IPS-18a (cell line): ENCODE measurements at regions not wholly inside any gene's neighbourhood (a gene's known extent, or its start where the extent isn't known, plus 50 kb on each side); places are given as distances from the start of the nearest gene placed in this dataset.

Experiments used
- H3K27ac ChIP-seq: one replicate; pipeline ENCODE4 v1.5.1; 2013; ENCODE audit warnings: low read length
- H3K27me3 ChIP-seq: one replicate; pipeline ENCODE4 v1.6.1; 2013; ENCODE audit warnings: mild to moderate bottlenecking, low read length; ENCODE audit not compliant: control insufficient read depth, insufficient read depth
- H3K36me3 ChIP-seq: one replicate; pipeline ENCODE4 v1.6.1; 2013; ENCODE audit warnings: low read depth, low read length; ENCODE audit not compliant: control insufficient read depth
- H3K4me1 ChIP-seq: one replicate; pipeline ENCODE4 v1.6.1; 2013; ENCODE audit warnings: low read depth, low read length; ENCODE audit not compliant: control insufficient read depth
- H3K4me3 ChIP-seq: one replicate; pipeline ENCODE4 v1.5.1; 2013; ENCODE audit warnings: low read length
- H3K9ac ChIP-seq: one replicate; pipeline ENCODE4 v1.6.1; 2013; ENCODE audit warnings: mild to moderate bottlenecking, low read length, moderate library complexity
- H3K9me3 ChIP-seq: one replicate; pipeline ENCODE4 v1.6.1; 2013; ENCODE audit warnings: low read depth, low read length; ENCODE audit not compliant: control insufficient read depth

- H3K4me1 ChIP-seq, result peaks cover 19% of the 10 kb centered on the region
- no peaks in the 10 kb centered on the region for H3K27me3 ChIP-seq
- no peak overlapping the region for H3K4me3 ChIP-seq
- no peaks in the 10 kb centered on the region for H3K9me3 ChIP-seq
- H3K9ac ChIP-seq, result no peak overlapping the region
- no peaks in the 10 kb centered on the region for H3K36me3 ChIP-seq
- no peak overlapping the region for H3K27ac ChIP-seq
Observed at GRCh38 chr3:1766384-1766783, 332.3 kb upstream of the CNTN4 start.

GRCh38 chr3:1773679-1774078, 325.0 kb upstream of the CNTN4 start:
- Histone ChIP-seq H3K4me3 (no peak overlapping the region), H3K9me3 (no peaks in the 10 kb centered on the region), H3K27me3 (no peaks in the 10 kb centered on the region), H3K4me1 (peaks cover 11% of the 10 kb centered on the region), H3K9ac (no peak overlapping the region), H3K27ac (no peak overlapping the region), H3K36me3 (no peaks in the 10 kb centered on the region)

- no peaks in the 10 kb centered on the region for H3K27me3 ChIP-seq
- no peaks in the 10 kb centered on the region for H3K36me3 ChIP-seq
- peaks cover 10% of the 10 kb centered on the region for H3K4me1 ChIP-seq
- H3K27ac ChIP-seq, result no peak overlapping the region
- H3K4me3 ChIP-seq, result no peak overlapping the region
- no peaks in the 10 kb centered on the region for H3K9me3 ChIP-seq
- H3K9ac ChIP-seq, result no peak overlapping the region
Observed at GRCh38 chr3:1774597-1774996, 324.1 kb upstream of the CNTN4 start.

GRCh38 chr3:1775321-1775720, 323.3 kb upstream of the CNTN4 start:
- no peak overlapping the region for H3K27ac ChIP-seq
- no peak overlapping the region for H3K4me3 ChIP-seq
- H3K4me1 ChIP-seq, result peaks cover 4% of the 10 kb centered on the region
- no peaks in the 10 kb centered on the region for H3K9me3 ChIP-seq
- no peaks in the 10 kb centered on the region for H3K27me3 ChIP-seq
- H3K9ac ChIP-seq, result no peak overlapping the region
- no peaks in the 10 kb centered on the region for H3K36me3 ChIP-seq

- Histone ChIP-seq H3K27me3 (no peaks in the 10 kb centered on the region), H3K4me1 (peaks cover 4% of the 10 kb centered on the region), H3K9me3 (no peaks in the 10 kb centered on the region), H3K36me3 (no peaks in the 10 kb centered on the region), H3K4me3 (no peak overlapping the region), H3K27ac (no peak overlapping the region), H3K9ac (no peak overlapping the region)
Observed at GRCh38 chr3:1783995-1784394, 314.7 kb upstream of the CNTN4 start.

- Histone ChIP-seq H3K4me3 (no peak overlapping the region), H3K36me3 (no peaks in the 10 kb centered on the region), H3K9ac (no peak overlapping the region), H3K9me3 (no peaks in the 10 kb centered on the region), H3K27ac (no peak overlapping the region), H3K27me3 (no peaks in the 10 kb centered on the region), H3K4me1 (no peaks in the 10 kb centered on the region)
Observed at GRCh38 chr3:1787094-1787493, 311.6 kb upstream of the CNTN4 start.

DNA sequence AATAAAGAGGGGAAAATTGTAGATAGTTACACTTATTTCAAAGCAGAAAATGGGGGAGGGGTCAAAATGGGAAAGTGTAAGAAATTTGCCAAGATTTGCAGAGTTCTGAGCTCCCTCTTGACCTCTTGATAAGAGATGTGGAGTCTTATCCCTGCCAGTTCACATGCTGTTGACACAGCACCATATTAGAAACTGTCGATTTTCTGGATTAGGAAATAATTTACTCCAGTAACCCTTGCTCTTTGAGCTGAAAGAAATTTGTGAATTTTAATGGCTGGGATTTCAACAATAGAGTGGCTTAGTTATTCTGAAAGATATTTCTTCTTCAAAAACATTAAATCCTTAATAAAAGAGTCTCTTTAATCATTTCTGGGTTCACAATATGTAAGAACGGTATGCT, 306.2 kb upstream of the CNTN4 start:
- no peaks in the 10 kb centered on the region for H3K27me3 ChIP-seq
- H3K27ac ChIP-seq, result no peak overlapping the region
- no peak overlapping the region for H3K9ac ChIP-seq
- H3K4me3 ChIP-seq, result no peak overlapping the region
- no peaks in the 10 kb centered on the region for H3K4me1 ChIP-seq
- no peaks in the 10 kb centered on the region for H3K9me3 ChIP-seq
- no peaks in the 10 kb centered on the region for H3K36me3 ChIP-seq

DNA sequence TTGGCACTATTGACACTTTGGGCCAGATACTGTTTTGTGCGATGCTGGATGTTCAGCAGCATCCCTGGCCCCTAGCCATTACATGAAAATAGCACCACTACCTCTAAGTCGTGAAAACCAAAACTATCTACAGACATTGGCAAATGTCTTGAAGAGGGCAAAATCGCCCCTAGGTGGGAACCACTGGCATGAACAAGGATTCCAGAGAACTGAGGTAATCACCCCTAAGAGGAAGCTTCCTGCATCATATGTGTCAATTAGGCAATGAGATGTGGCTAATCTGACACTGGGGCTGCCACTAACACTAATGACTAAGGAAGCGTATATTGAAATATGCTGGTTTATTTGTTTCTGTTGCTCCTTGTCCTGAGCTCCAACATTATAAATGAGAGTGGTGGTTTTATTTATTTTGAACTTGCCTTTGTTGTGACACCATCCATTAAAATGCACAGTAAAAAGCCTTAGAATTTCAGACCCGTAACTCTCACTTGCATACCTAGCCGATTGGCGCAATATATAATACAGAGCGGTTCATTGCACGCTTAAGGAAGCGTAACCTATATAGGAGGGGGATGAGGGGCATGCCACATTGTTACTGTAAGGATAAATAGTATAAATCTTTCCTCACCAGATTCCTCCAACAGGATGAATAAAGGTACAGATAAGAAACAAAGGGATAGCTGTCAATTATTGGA, 299.8 kb upstream of the CNTN4 start:
- Histone ChIP-seq H3K4me3 (no peak overlapping the region), H3K36me3 (no peaks in the 10 kb centered on the region), H3K9me3 (no peaks in the 10 kb centered on the region), H3K27me3 (no peaks in the 10 kb centered on the region), H3K27ac (no peak overlapping the region), H3K4me1 (no peaks in the 10 kb centered on the region), H3K9ac (no peak overlapping the region)

DNA sequence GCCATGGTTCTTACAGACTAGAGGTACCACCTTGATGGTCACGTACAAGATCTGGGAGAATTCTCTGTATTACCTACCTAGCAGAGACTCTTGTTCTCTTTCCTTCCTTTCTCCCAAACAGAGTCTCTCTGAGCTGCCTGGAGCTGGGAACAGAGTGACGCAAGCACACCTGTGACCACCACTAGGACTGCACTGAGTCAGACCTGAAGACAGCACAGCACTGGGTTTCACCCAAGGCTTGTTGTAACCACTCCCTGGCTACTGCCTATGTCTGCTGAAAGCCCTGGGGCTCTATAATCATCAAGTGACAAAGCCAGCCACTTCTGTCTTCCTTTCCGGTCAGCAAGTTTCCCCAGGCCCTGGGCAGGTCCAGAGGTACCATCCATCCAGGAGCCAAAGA, 293.3 kb upstream of the CNTN4 start:
- no peaks in the 10 kb centered on the region for H3K4me1 ChIP-seq
- H3K27ac ChIP-seq, result no peak overlapping the region
- H3K36me3 ChIP-seq, result no peaks in the 10 kb centered on the region
- H3K4me3 ChIP-seq, result no peak overlapping the region
- H3K9ac ChIP-seq, result no peak overlapping the region
- no peaks in the 10 kb centered on the region for H3K9me3 ChIP-seq
- H3K27me3 ChIP-seq, result no peaks in the 10 kb centered on the region

GRCh38 chr3:1808590-1808989, 290.1 kb upstream of the CNTN4 start:
- Histone ChIP-seq H3K4me1 (no peaks in the 10 kb centered on the region), H3K9me3 (no peaks in the 10 kb centered on the region), H3K27me3 (no peaks in the 10 kb centered on the region), H3K27ac (no peak overlapping the region), H3K4me3 (no peak overlapping the region), H3K36me3 (no peaks in the 10 kb centered on the region), H3K9ac (no peak overlapping the region)

DNA sequence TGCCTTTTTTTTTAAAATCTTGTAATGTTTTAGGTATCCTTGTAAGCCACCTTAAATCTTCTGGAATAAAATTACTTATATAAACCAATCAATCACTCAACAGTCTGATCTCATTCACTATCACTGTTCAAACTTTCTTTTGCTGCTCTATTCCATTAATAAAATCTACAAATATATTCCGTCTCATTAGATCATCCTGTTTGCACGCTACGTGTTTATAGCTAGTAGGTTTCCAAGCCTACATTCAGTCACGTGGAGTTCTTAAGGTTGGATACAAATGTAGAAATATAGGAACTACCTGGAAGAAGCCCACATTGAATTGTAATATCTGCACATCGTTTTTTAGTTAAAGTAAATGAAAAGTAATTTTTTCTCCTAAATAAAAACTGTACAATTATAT, 274.8 kb upstream of the CNTN4 start:
- Histone ChIP-seq H3K27ac (no peak overlapping the region), H3K9ac (no peak overlapping the region), H3K4me3 (no peak overlapping the region), H3K4me1 (no peaks in the 10 kb centered on the region), H3K36me3 (no peaks in the 10 kb centered on the region), H3K27me3 (no peaks in the 10 kb centered on the region), H3K9me3 (no peaks in the 10 kb centered on the region)

- Histone ChIP-seq H3K36me3 (no peaks in the 10 kb centered on the region), H3K27ac (no peak overlapping the region), H3K4me3 (no peak overlapping the region), H3K9ac (no peak overlapping the region), H3K4me1 (no peaks in the 10 kb centered on the region), H3K27me3 (no peaks in the 10 kb centered on the region), H3K9me3 (no peaks in the 10 kb centered on the region)
Observed at GRCh38 chr3:1824359-1824758, 274.3 kb upstream of the CNTN4 start.
